ENCODE measurements at regions not wholly inside any gene's neighbourhood (a gene's known extent, or its start where the extent isn't known, plus 50 kb on each side); places are given as distances from the start of the nearest gene placed in this dataset.

- TF ChIP-seq CTCF (IDR thresholded peaks at IDR 0.05) (no peak), POLR2A (IDR thresholded peaks at IDR 0.05) (no peak), EP300 (IDR thresholded peaks at IDR 0.05) (no peak), POLR2AphosphoS5 (IDR thresholded peaks at IDR 0.05) (no peak)
Observed at GRCh38 chr22:27212102-27212501, 554.7 kb downstream of the MIAT start.

Measured in stomach (tissue), 4 donors.